ENCODE measurements at regions not wholly inside any gene's neighbourhood (a gene's known extent, or its start where the extent isn't known, plus 50 kb on each side); places are given as distances from the start of the nearest gene placed in this dataset.

DNA sequence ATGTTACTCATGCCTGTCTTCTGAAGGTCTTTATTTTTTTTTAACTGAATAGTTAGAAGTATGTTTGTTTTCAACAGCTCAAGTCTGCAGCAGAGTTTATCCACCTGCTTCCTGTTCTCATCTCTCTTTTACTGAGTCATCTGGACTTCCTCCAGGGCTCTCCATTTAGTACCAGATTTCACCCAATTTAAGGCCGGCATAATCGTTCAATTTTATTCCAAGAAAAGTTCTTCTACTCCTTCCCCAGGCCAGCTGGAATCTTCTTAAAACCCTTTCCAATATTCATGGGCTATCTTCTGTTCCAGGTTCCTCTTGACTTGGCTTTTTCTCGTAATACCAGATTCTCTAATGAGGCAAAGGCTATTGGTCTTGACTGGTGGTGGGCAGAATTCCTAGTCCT, 79.0 kb upstream of the LAMA2 start:
- no peak overlapping the region for H3K4me2 ChIP-seq
- TF ChIP-seq, protein P1, sequence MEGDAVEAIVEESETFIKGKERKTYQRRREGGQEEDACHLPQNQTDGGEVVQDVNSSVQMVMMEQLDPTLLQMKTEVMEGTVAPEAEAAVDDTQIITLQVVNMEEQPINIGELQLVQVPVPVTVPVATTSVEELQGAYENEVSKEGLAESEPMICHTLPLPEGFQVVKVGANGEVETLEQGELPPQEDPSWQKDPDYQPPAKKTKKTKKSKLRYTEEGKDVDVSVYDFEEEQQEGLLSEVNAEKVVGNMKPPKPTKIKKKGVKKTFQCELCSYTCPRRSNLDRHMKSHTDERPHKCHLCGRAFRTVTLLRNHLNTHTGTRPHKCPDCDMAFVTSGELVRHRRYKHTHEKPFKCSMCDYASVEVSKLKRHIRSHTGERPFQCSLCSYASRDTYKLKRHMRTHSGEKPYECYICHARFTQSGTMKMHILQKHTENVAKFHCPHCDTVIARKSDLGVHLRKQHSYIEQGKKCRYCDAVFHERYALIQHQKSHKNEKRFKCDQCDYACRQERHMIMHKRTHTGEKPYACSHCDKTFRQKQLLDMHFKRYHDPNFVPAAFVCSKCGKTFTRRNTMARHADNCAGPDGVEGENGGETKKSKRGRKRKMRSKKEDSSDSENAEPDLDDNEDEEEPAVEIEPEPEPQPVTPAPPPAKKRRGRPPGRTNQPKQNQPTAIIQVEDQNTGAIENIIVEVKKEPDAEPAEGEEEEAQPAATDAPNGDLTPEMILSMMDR (IDR thresholded peaks at IDR 0.05; ENCODE audit: poor library complexity) = no peak
- TF ChIP-seq EZH2phosphoT487 (IDR thresholded peaks at IDR 0.05; ENCODE audit: low read depth, severe bottlenecking, unreplicated experiment) (no peak), EZH2 (IDR thresholded peaks at IDR 0.05; ENCODE audit: borderline replicate concordance) (no peak)

GRCh38 chr6:128801621-128802020, 81.3 kb upstream of the LAMA2 start:
- TF ChIP-seq, protein P1 (IDR thresholded peaks at IDR 0.05; ENCODE audit: poor library complexity) = no peak
- no peak for TF ChIP-seq EZH2phosphoT487 (IDR thresholded peaks at IDR 0.05; ENCODE audit: low read depth, severe bottlenecking, unreplicated experiment)
- no peak for TF ChIP-seq EZH2 (IDR thresholded peaks at IDR 0.05; ENCODE audit: borderline replicate concordance)
- H3K36me3 ChIP-seq (replicated peaks; ENCODE audit: insufficient read depth, low read depth) = no peaks in the 10 kb centered on the region

More for the DNA sequence above, 79.0 kb upstream of the LAMA2 start:
- H3K9me2 ChIP-seq (replicated peaks; ENCODE audit: insufficient read depth) = no peaks in the 10 kb centered on the region
- H3K9me3 ChIP-seq (ENCODE audit: low read depth) = no peaks in the 10 kb centered on the region
- no peak for DNase-seq (ENCODE audit: low spot score)
- no peak overlapping the region for H2AFZ ChIP-seq
- no peaks in the 10 kb centered on the region for H3K4me1 ChIP-seq (ENCODE audit: insufficient read depth)
- no peaks in the 10 kb centered on the region for H4K20me1 ChIP-seq (ENCODE audit: insufficient read depth, poor library complexity, severe bottlenecking)
- no peak overlapping the region for H3K27ac ChIP-seq
- 88% methylated on average over 3 of the region's 3 CpGs for WGBS (ENCODE audit: low lambda C conversion rate, missing lambda C conversion rate)
- H3K36me3 ChIP-seq (replicated peaks; ENCODE audit: insufficient read depth, low read depth) = no peaks in the 10 kb centered on the region
- no peaks in the 10 kb centered on the region for H3K27me3 ChIP-seq
- H3K79me2 ChIP-seq = no peaks in the 10 kb centered on the region
- no peak overlapping the region for H3K4me3 ChIP-seq

GRCh38 chr6:128784266-128784665, 98.7 kb upstream of the LAMA2 start:
- WGBS (ENCODE audit: low lambda C conversion rate, missing lambda C conversion rate) = 30% methylated on average over 3 of the region's 3 CpGs
- no peaks in the 10 kb centered on the region for H3K36me3 ChIP-seq (replicated peaks; ENCODE audit: insufficient read depth, low read depth)
- no peaks in the 10 kb centered on the region for H3K4me1 ChIP-seq (ENCODE audit: insufficient read depth)

More at GRCh38 chr6:128801621-128802020, 81.3 kb upstream of the LAMA2 start:
- Histone ChIP-seq H4K20me1 (ENCODE audit: insufficient read depth, poor library complexity, severe bottlenecking) (no peaks in the 10 kb centered on the region), H3K9me3 (ENCODE audit: low read depth) (no peaks in the 10 kb centered on the region), H3K27ac (no peak overlapping the region), H3K27me3 (no peaks in the 10 kb centered on the region), H3K4me1 (ENCODE audit: insufficient read depth) (no peaks in the 10 kb centered on the region), H3K4me3 (no peak overlapping the region), H3K4me2 (no peak overlapping the region), H2AFZ (no peak overlapping the region), H3K9me2 (replicated peaks; ENCODE audit: insufficient read depth) (no peaks in the 10 kb centered on the region), H3K79me2 (no peaks in the 10 kb centered on the region)
- no peak for DNase-seq (ENCODE audit: low spot score)

More at GRCh38 chr6:128784266-128784665, 98.7 kb upstream of the LAMA2 start:
- no peaks in the 10 kb centered on the region for H4K20me1 ChIP-seq (ENCODE audit: insufficient read depth, poor library complexity, severe bottlenecking)
- H3K4me2 ChIP-seq = no peak overlapping the region
- no peaks in the 10 kb centered on the region for H3K9me2 ChIP-seq (replicated peaks; ENCODE audit: insufficient read depth)
- no peak overlapping the region for H3K4me3 ChIP-seq
- no peaks in the 10 kb centered on the region for H3K27me3 ChIP-seq
- no peaks in the 10 kb centered on the region for H3K79me2 ChIP-seq
- no peak overlapping the region for H3K27ac ChIP-seq
- DNase-seq (ENCODE audit: low spot score) = no peak
- no peaks in the 10 kb centered on the region for H3K9me3 ChIP-seq (ENCODE audit: low read depth)
- TF ChIP-seq, protein P1 (IDR thresholded peaks at IDR 0.05; ENCODE audit: poor library complexity) = no peak
- TF ChIP-seq EZH2phosphoT487 (IDR thresholded peaks at IDR 0.05; ENCODE audit: low read depth, severe bottlenecking, unreplicated experiment) = no peak
- TF ChIP-seq EZH2 (IDR thresholded peaks at IDR 0.05; ENCODE audit: borderline replicate concordance) = no peak
- no peak overlapping the region for H2AFZ ChIP-seq
